ENCODE measurements at regions not wholly inside any gene's neighbourhood (a gene's known extent, or its start where the extent isn't known, plus 50 kb on each side); places are given as distances from the start of the nearest gene placed in this dataset.

DNA sequence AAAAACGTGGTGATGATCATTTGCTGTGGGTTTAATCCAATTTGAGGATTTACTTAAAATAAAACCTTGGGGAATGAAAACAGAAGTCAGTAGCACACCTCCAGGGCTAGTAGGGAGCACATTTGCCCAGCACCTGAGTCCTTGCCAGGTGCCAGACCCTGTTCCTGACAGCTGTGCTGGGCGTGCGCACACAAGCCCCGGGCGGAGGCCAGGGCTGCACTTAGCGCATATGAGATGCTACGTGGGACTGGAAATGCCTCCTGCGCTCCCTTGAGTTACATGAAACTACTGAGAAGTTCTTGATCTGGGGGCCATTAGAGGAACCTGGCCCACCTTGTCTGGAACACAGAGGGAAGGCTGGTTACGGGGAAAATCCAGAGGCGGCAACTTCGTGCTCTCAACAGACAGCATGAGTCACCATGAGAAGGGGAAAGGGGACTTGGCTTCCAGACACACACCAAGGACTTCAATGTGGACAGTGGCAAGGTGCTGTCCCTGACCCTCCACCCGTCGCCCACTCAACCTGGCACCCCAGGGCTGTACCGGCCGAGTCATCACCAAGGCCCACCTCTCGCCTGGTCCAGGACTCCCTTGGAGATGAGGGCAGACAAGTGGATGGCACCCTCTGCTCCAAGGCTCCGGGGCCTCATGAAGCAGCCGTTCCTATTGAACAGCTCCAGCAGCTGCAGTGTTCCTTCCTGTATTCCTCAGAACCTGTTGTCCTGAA is 1468.6 kb downstream of the BRD1 start:
- Histone ChIP-seq H3K4me3 (ENCODE audit: control insufficient read depth in 1 of 2, extremely low read depth in 1 of 2, low read length in 1 of 2) (no peak overlapping the region), H3K9me3 (no peaks in the 10 kb centered on the region), H3K27ac (ENCODE audit: low read length) (no peak overlapping the region), H3K4me1 (ENCODE audit: control insufficient read depth in 1 of 2, extremely low read depth in 1 of 2, insufficient read depth in 2 of 2, low read length in 2 of 2) (no peaks in the 10 kb centered on the region), H3K27me3 (replicated peaks in 1 of 2; ENCODE audit: control insufficient read depth in 2 of 2, extremely low read depth in 1 of 2, insufficient read depth in 2 of 2, low read length in 1 of 2) (peaks cover 0 to 25% of the 10 kb centered on the region in 2 experiments), H3K36me3 (ENCODE audit: control insufficient read depth in 2 of 2, extremely low read depth in 1 of 2, insufficient read depth in 1 of 2, low read length in 1 of 2) (no peaks in the 10 kb centered on the region)
- 87% methylated on average over 18 of the region's 18 CpGs for WGBS (ENCODE audit: insufficient coverage)
- peaks cover 9% of the 10 kb centered on the region in 2 donors for H3K27me3 Mint-ChIP-seq
- H3K4me1 Mint-ChIP-seq = no peaks in the 10 kb centered on the region
- DNase-seq = no peak
- ChIA-PET CTCF (no interaction called here), POLR2A (no interaction called here)
- no peak for ATAC-seq (replicated peaks in 1 of 4)
- H3K36me3 Mint-ChIP-seq = no peaks in the 10 kb centered on the region
- no peaks in the 10 kb centered on the region for H3K9me3 Mint-ChIP-seq
- H3K4me3 Mint-ChIP-seq = no peak overlapping the region
- H3K27ac Mint-ChIP-seq = no peak overlapping the region

DNA sequence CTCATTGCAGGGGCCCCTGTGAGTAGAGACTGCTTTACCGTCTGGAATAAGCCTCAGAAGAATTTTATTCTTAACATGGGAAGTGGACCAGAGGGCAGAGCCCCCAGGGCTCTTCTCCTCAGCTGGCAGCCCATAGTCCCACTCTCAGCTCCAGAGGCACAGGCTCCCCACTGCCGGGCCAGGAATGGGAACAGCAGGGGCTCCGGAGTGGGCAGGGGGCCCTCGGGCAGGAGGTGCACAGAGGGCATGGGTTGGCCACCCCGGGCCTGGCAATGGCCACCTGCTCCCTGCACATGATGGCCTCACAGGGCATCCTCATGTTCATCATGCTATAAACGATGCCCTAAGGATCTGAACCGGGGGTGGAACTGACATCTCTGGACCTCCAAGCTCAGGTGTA is 1469.7 kb downstream of the BRD1 start:
- H3K4me3 ChIP-seq (ENCODE audit: control insufficient read depth in 1 of 2, extremely low read depth in 1 of 2, low read length in 1 of 2) = no peak overlapping the region
- Mint-ChIP-seq H3K4me3 (no peak overlapping the region), H3K4me1 (no peaks in the 10 kb centered on the region), H3K27me3 (peaks cover 9 to 12% of the 10 kb centered on the region in 2 donors), H3K27ac (no peak overlapping the region), H3K36me3 (no peaks in the 10 kb centered on the region), H3K9me3 (no peaks in the 10 kb centered on the region)
- peaks cover 0 to 29% of the 10 kb centered on the region in 2 experiments for H3K27me3 ChIP-seq (replicated peaks in 1 of 2; ENCODE audit: control insufficient read depth in 2 of 2, extremely low read depth in 1 of 2, insufficient read depth in 2 of 2, low read length in 1 of 2)
- ChIA-PET CTCF (no interaction called here), POLR2A (no interaction called here)
- 82% methylated on average over 6 of the region's 7 CpGs for WGBS (ENCODE audit: insufficient coverage)
- H3K27ac ChIP-seq (ENCODE audit: low read length) = no peak overlapping the region
- no peaks in the 10 kb centered on the region for H3K9me3 ChIP-seq
- no peaks in the 10 kb centered on the region for H3K36me3 ChIP-seq (ENCODE audit: control insufficient read depth in 2 of 2, extremely low read depth in 1 of 2, insufficient read depth in 1 of 2, low read length in 1 of 2)
- ATAC-seq (replicated peaks in 1 of 4) = no peak
- DNase-seq = no peak
- H3K4me1 ChIP-seq (ENCODE audit: control insufficient read depth in 1 of 2, extremely low read depth in 1 of 2, insufficient read depth in 2 of 2, low read length in 2 of 2) = no peaks in the 10 kb centered on the region

DNA sequence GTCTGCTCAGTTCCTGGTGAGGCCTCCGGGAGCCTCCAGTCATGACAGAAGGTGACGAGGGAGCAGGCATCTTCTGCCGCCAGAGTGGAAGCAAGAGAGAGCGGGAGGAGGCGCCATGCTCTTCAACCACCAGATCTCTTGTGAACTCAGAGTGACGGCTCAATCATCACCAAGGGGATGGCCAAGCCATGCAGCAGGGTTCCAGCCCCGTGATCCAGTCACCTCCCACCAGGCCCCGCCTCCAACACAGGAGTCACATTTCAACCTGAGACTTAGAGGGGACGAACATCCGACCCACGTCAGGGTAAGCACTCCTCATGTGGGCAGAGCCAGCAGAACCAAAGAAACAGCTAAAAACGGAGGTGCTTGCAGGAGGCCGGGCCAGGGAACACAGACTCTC is 1470.5 kb downstream of the BRD1 start:
- Histone ChIP-seq H3K9me3 (no peaks in the 10 kb centered on the region), H3K4me3 (ENCODE audit: control insufficient read depth in 1 of 2, extremely low read depth in 1 of 2, low read length in 1 of 2) (no peak overlapping the region), H3K4me1 (ENCODE audit: control insufficient read depth in 1 of 2, extremely low read depth in 1 of 2, insufficient read depth in 2 of 2, low read length in 2 of 2) (no peaks in the 10 kb centered on the region), H3K27me3 (replicated peaks in 1 of 2; ENCODE audit: control insufficient read depth in 2 of 2, extremely low read depth in 1 of 2, insufficient read depth in 2 of 2, low read length in 1 of 2) (peaks cover 0 to 34% of the 10 kb centered on the region in 2 experiments), H3K36me3 (ENCODE audit: control insufficient read depth in 2 of 2, extremely low read depth in 1 of 2, insufficient read depth in 1 of 2, low read length in 1 of 2) (no peaks in the 10 kb centered on the region), H3K27ac (ENCODE audit: low read length) (no peak overlapping the region)
- no peaks in the 10 kb centered on the region for H3K9me3 Mint-ChIP-seq
- POLR2A ChIA-PET = interaction anchor here in 1 of 2 donors (0.6 kb wide), 1 partner anchor 71 kb away, joined by 3 read pairs; no protein-coding TSS in a partner anchor
- no peaks in the 10 kb centered on the region for H3K4me1 Mint-ChIP-seq
- peaks cover 9 to 15% of the 10 kb centered on the region in 2 donors for H3K27me3 Mint-ChIP-seq
- CTCF ChIA-PET = no interaction called here
- no peak overlapping the region for H3K27ac Mint-ChIP-seq
- DNase-seq (no peak), ATAC-seq (replicated peaks in 1 of 4) (no peak)
- no peak overlapping the region for H3K4me3 Mint-ChIP-seq
- H3K36me3 Mint-ChIP-seq = no peaks in the 10 kb centered on the region
- WGBS (ENCODE audit: insufficient coverage) = 63% methylated on average over 10 of the region's 13 CpGs

- Mint-ChIP-seq H3K4me1 (no peaks in the 10 kb centered on the region), H3K9me3 (no peaks in the 10 kb centered on the region), H3K4me3 (no peak overlapping the region), H3K36me3 (no peaks in the 10 kb centered on the region), H3K27me3 (peaks cover 9 to 15% of the 10 kb centered on the region in 2 donors), H3K27ac (no peak overlapping the region)
- Histone ChIP-seq H3K36me3 (ENCODE audit: control insufficient read depth in 2 of 2, extremely low read depth in 1 of 2, insufficient read depth in 1 of 2, low read length in 1 of 2) (no peaks in the 10 kb centered on the region), H3K4me1 (ENCODE audit: control insufficient read depth in 1 of 2, extremely low read depth in 1 of 2, insufficient read depth in 2 of 2, low read length in 2 of 2) (no peaks in the 10 kb centered on the region), H3K27me3 (replicated peaks in 1 of 2; ENCODE audit: control insufficient read depth in 2 of 2, extremely low read depth in 1 of 2, insufficient read depth in 2 of 2, low read length in 1 of 2) (peaks cover 0 to 35% of the 10 kb centered on the region in 2 experiments), H3K27ac (ENCODE audit: low read length) (no peak overlapping the region), H3K4me3 (ENCODE audit: control insufficient read depth in 1 of 2, extremely low read depth in 1 of 2, low read length in 1 of 2) (no peak overlapping the region), H3K9me3 (no peaks in the 10 kb centered on the region)
- CTCF ChIA-PET = no interaction called here
- DNase-seq (no peak), ATAC-seq (replicated peaks in 1 of 4) (no peak)
- 69% methylated on average over 5 of the region's 5 CpGs for WGBS (ENCODE audit: insufficient coverage)
- POLR2A ChIA-PET = interaction anchor here in 1 of 2 donors (0.6 kb wide), 1 partner anchor 71 kb away, joined by 3 read pairs; no protein-coding TSS in a partner anchor
Measured at GRCh38 chr22:48356731-48357130, 1470.9 kb downstream of the BRD1 start.

- Mint-ChIP-seq H3K27me3 (peaks cover 12 to 17% of the 10 kb centered on the region in 2 donors), H3K9me3 (no peaks in the 10 kb centered on the region), H3K4me1 (no peaks in the 10 kb centered on the region), H3K4me3 (no peak overlapping the region), H3K27ac (no peak overlapping the region), H3K36me3 (no peaks in the 10 kb centered on the region)
- WGBS (ENCODE audit: insufficient coverage) = no CpG with 5 or more reads among the region's 5 CpGs
- Histone ChIP-seq H3K4me1 (ENCODE audit: control insufficient read depth in 1 of 2, extremely low read depth in 1 of 2, insufficient read depth in 2 of 2, low read length in 2 of 2) (no peaks in the 10 kb centered on the region), H3K4me3 (ENCODE audit: control insufficient read depth in 1 of 2, extremely low read depth in 1 of 2, low read length in 1 of 2) (no peak overlapping the region), H3K27ac (ENCODE audit: low read length) (no peak overlapping the region), H3K27me3 (replicated peaks in 1 of 2; ENCODE audit: control insufficient read depth in 2 of 2, extremely low read depth in 1 of 2, insufficient read depth in 2 of 2, low read length in 1 of 2) (peaks cover 0 to 36% of the 10 kb centered on the region in 2 experiments), H3K36me3 (ENCODE audit: control insufficient read depth in 2 of 2, extremely low read depth in 1 of 2, insufficient read depth in 1 of 2, low read length in 1 of 2) (no peaks in the 10 kb centered on the region), H3K9me3 (no peaks in the 10 kb centered on the region)
- ChIA-PET POLR2A (no interaction called here), CTCF (no interaction called here)
- no peak for DNase-seq
- no peak for ATAC-seq (replicated peaks in 1 of 4)
Measured at GRCh38 chr22:48354096-48354495, 1473.6 kb downstream of the BRD1 start.

GRCh38 chr22:48353116-48353947 is 1474.3 kb downstream of the BRD1 start:
- 78% methylated on average over 7 of the region's 14 CpGs for WGBS (ENCODE audit: insufficient coverage)
- CTCF ChIA-PET = no interaction called here
- H3K9me3 ChIP-seq = no peaks in the 10 kb centered on the region
- Mint-ChIP-seq H3K27ac (no peak overlapping the region), H3K27me3 (peaks cover 12 to 17% of the 10 kb centered on the region in 2 donors), H3K9me3 (no peaks in the 10 kb centered on the region), H3K4me1 (no peaks in the 10 kb centered on the region), H3K36me3 (no peaks in the 10 kb centered on the region), H3K4me3 (no peak overlapping the region)
- DNase-seq = no peak
- H3K4me3 ChIP-seq (ENCODE audit: control insufficient read depth in 1 of 2, extremely low read depth in 1 of 2, low read length in 1 of 2) = no peak overlapping the region
- H3K27me3 ChIP-seq (replicated peaks in 1 of 2; ENCODE audit: control insufficient read depth in 2 of 2, extremely low read depth in 1 of 2, insufficient read depth in 2 of 2, low read length in 1 of 2) = peaks cover 0 to 32% of the 10 kb centered on the region in 2 experiments
- H3K4me1 ChIP-seq (ENCODE audit: control insufficient read depth in 1 of 2, extremely low read depth in 1 of 2, insufficient read depth in 2 of 2, low read length in 2 of 2) = no peaks in the 10 kb centered on the region
- H3K36me3 ChIP-seq (ENCODE audit: control insufficient read depth in 2 of 2, extremely low read depth in 1 of 2, insufficient read depth in 1 of 2, low read length in 1 of 2) = no peaks in the 10 kb centered on the region
- ATAC-seq (replicated peaks in 1 of 4) = no peak
- POLR2A ChIA-PET = no interaction called here
- H3K27ac ChIP-seq (ENCODE audit: low read length) = no peak overlapping the region

Data from T-cell (primary cell).